GM21723 (cell line): ENCODE measurements at regions not wholly inside any gene's neighbourhood (a gene's known extent, or its start where the extent isn't known, plus 50 kb on each side); places are given as distances from the start of the nearest gene placed in this dataset.
"Not testable (repeated sequence)": the region's sequence is repeated elsewhere in the genome, so short reads cannot be mapped to it uniquely, and the experiment has no call there.

Source experiments
- ATAC-seq: cut with Tn5 transposase; IDR thresholded peaks from one replicate; pipeline ENCODE4 v1.9.1; 2021; ENCODE audit warnings: mild to moderate bottlenecking, moderate library complexity; ENCODE audit not compliant: unreplicated experiment

- no peak for ATAC-seq
Measured at GRCh38 chr21:38916214-38916964, 110.7 kb downstream of the ETS2 start.

GRCh38 chr21:38915546-38915945, 109.8 kb downstream of the ETS2 start:
- ATAC-seq, result no peak

- no peak for ATAC-seq
Measured at GRCh38 chr21:38914528-38915293, 109.0 kb downstream of the ETS2 start.

GRCh38 chr21:38913893-38914527, 108.3 kb downstream of the ETS2 start:
- no peak for ATAC-seq

- ATAC-seq, result no peak
Measured at GRCh38 chr21:38913120-38913892, 107.6 kb downstream of the ETS2 start.

GRCh38 chr21:38912789-38913119, 107.0 kb downstream of the ETS2 start:
- ATAC-seq, result no peak

- no peak for ATAC-seq
Measured at GRCh38 chr21:38912102-38912629, 106.4 kb downstream of the ETS2 start.

- no peak for ATAC-seq
Measured at GRCh38 chr21:38911484-38912101, 105.9 kb downstream of the ETS2 start.

- ATAC-seq, result no peak
Measured at GRCh38 chr21:38910390-38911067, 104.8 kb downstream of the ETS2 start.

GRCh38 chr21:38909929-38910328, 104.2 kb downstream of the ETS2 start:
- ATAC-seq, result no peak

- ATAC-seq, result no peak
Measured at GRCh38 chr21:38909109-38909508, 103.4 kb downstream of the ETS2 start.

- no peak for ATAC-seq
Measured at GRCh38 chr21:38908537-38908936, 102.8 kb downstream of the ETS2 start.

GRCh38 chr21:38905752-38906151, 100.0 kb downstream of the ETS2 start:
- ATAC-seq, result no peak

GRCh38 chr21:38905328-38905727, 99.6 kb downstream of the ETS2 start:
- ATAC-seq, result no peak

GRCh38 chr21:38903690-38904139, 98.0 kb downstream of the ETS2 start:
- ATAC-seq, result no peak

GRCh38 chr21:38902608-38903445, 97.1 kb downstream of the ETS2 start:
- no peak for ATAC-seq

GRCh38 chr21:38900499-38900898, 94.8 kb downstream of the ETS2 start:
- ATAC-seq, result no peak

GRCh38 chr21:38899985-38900384, 94.3 kb downstream of the ETS2 start:
- ATAC-seq, result not testable (repeated sequence)
